ENCODE measurements at regions not wholly inside any gene's neighbourhood (a gene's known extent, or its start where the extent isn't known, plus 50 kb on each side); places are given as distances from the start of the nearest gene placed in this dataset.

DNA sequence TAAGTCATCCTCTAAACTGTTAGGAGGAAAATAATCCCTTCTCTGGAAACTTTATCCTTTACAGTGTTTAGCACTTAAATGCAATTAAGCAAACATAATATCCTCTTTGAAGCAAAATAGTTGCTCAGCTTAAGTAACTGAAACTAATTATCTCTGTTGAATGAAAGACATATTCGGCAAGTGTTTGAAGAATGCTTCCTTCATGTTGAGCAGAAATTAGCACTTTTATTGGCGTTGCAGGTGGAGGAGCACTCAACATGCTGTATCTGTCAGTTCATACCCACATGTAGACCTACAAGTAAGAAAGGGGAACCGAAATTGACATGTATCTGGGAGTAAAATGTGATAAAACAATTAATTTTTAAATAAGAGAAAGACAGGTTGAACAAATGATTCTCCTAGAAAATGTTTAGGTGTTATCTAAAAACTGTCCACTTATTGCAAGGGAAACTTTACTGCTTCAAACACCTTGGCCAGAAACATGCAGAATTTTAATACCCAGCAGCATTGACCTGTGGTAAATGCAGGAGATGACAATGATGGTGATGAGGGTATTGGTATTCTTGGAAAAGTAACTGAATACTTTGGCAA lies 987.0 kb upstream of the MAP3K7 start:
- Histone ChIP-seq H3K36me3 (ENCODE audit: control insufficient read depth in 5 of 5, insufficient read depth in 5 of 5, low read length in 5 of 5) (no peaks in the 10 kb centered on the region), H3K4me1 (ENCODE audit: control insufficient read depth in 5 of 5, insufficient read depth in 5 of 5, low read length in 5 of 5) (no peaks in the 10 kb centered on the region), H3K4me3 (ENCODE audit: low read depth in 1 of 5, low read length in 5 of 5) (no peak overlapping the region), H3K27me3 (ENCODE audit: control insufficient read depth in 5 of 5, insufficient read depth in 4 of 5, low read length in 5 of 5) (no peaks in the 10 kb centered on the region), H3K27ac (ENCODE audit: low read depth, low read length) (no peak overlapping the region), H3K9ac (ENCODE audit: low read length in 5 of 5) (no peak overlapping the region), H3K9me3 (ENCODE audit: control insufficient read depth in 5 of 5, low read length in 5 of 5) (no peaks in the 10 kb centered on the region)

DNA sequence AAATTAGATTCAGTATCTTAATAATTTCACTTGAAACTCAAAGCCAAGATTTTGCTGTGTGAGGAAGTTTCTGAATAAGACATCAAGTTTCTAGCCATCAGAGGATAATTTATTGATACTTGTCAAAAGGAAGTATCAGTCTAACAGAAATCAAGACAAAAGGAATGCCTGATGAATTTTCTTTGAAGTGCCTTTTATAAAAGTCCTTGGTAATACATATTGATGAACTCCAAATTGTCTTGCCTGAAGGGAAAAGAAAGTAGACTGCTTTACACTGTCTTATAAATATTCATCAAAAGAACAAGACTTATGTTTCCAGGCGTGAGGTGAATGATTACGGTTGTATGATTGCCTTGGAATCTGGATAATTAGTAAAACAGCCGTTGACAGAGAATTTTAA lies 986.0 kb upstream of the MAP3K7 start:
- Histone ChIP-seq H3K4me1 (ENCODE audit: control insufficient read depth in 5 of 5, insufficient read depth in 5 of 5, low read length in 5 of 5) (no peaks in the 10 kb centered on the region), H3K36me3 (ENCODE audit: control insufficient read depth in 5 of 5, insufficient read depth in 5 of 5, low read length in 5 of 5) (no peaks in the 10 kb centered on the region), H3K27ac (ENCODE audit: low read depth, low read length) (no peak overlapping the region), H3K9me3 (ENCODE audit: control insufficient read depth in 5 of 5, low read length in 5 of 5) (no peaks in the 10 kb centered on the region), H3K4me3 (ENCODE audit: low read depth in 1 of 5, low read length in 5 of 5) (no peak overlapping the region), H3K27me3 (ENCODE audit: control insufficient read depth in 5 of 5, insufficient read depth in 4 of 5, low read length in 5 of 5) (no peaks in the 10 kb centered on the region), H3K9ac (ENCODE audit: low read length in 5 of 5) (no peak overlapping the region)

DNA sequence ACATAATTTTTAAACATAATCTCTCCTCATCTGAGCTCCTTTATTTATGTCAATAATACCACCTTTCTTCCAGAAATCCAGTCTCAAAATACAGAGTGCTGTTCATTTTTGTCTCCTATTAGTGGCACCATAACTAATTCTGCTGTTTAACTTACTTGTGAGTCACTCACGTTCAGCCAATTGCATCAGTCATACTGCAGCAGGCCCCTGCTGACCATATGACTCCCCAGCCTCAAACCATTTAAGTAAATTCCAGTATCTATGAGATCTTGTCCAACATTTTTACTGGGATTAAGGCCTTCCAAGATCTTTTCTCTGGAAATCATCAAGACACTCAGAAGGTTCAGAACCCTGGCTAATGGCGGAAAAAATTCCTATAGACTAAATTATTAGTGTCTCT lies 982.2 kb upstream of the MAP3K7 start:
- no peaks in the 10 kb centered on the region for H3K9me3 ChIP-seq (ENCODE audit: control insufficient read depth in 5 of 5, low read length in 5 of 5)
- H3K36me3 ChIP-seq (ENCODE audit: control insufficient read depth in 5 of 5, insufficient read depth in 5 of 5, low read length in 5 of 5) = no peaks in the 10 kb centered on the region
- H3K27ac ChIP-seq (ENCODE audit: low read depth, low read length) = no peak overlapping the region
- H3K4me3 ChIP-seq (ENCODE audit: low read depth in 1 of 5, low read length in 5 of 5) = no peak overlapping the region
- no peak overlapping the region for H3K9ac ChIP-seq (ENCODE audit: low read length in 5 of 5)
- no peaks in the 10 kb centered on the region for H3K4me1 ChIP-seq (ENCODE audit: control insufficient read depth in 5 of 5, insufficient read depth in 5 of 5, low read length in 5 of 5)
- no peaks in the 10 kb centered on the region for H3K27me3 ChIP-seq (ENCODE audit: control insufficient read depth in 5 of 5, insufficient read depth in 4 of 5, low read length in 5 of 5)

DNA sequence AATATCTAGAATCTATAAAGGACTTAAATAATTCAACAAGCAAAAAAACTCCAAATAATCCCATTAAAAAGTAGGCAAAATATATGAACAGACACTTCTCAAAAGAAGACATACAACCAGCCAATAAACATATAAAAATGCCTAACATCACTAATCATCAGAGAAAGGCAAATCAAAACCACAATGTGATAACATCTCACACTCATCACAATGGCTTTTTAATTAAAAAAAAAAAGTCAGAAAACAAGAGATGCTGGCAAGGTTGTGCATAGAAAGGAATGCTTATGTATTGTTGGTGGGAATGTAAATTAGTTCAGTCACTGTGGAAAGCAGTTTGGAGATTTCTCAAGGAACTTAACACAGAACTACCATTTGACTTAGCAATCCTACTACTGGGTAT lies 979.6 kb upstream of the MAP3K7 start:
- H3K27ac ChIP-seq (ENCODE audit: low read depth, low read length) = no peak overlapping the region
- no peaks in the 10 kb centered on the region for H3K4me1 ChIP-seq (ENCODE audit: control insufficient read depth in 5 of 5, insufficient read depth in 5 of 5, low read length in 5 of 5)
- no peaks in the 10 kb centered on the region for H3K36me3 ChIP-seq (ENCODE audit: control insufficient read depth in 5 of 5, insufficient read depth in 5 of 5, low read length in 5 of 5)
- no peak overlapping the region for H3K4me3 ChIP-seq (ENCODE audit: low read depth in 1 of 5, low read length in 5 of 5)
- H3K27me3 ChIP-seq (ENCODE audit: control insufficient read depth in 5 of 5, insufficient read depth in 4 of 5, low read length in 5 of 5) = no peaks in the 10 kb centered on the region
- peaks cover 0 to 7% (median 0%) of the 10 kb centered on the region in 5 donors for H3K9me3 ChIP-seq (ENCODE audit: control insufficient read depth in 5 of 5, low read length in 5 of 5)
- H3K9ac ChIP-seq (ENCODE audit: low read length in 5 of 5) = no peak overlapping the region

DNA sequence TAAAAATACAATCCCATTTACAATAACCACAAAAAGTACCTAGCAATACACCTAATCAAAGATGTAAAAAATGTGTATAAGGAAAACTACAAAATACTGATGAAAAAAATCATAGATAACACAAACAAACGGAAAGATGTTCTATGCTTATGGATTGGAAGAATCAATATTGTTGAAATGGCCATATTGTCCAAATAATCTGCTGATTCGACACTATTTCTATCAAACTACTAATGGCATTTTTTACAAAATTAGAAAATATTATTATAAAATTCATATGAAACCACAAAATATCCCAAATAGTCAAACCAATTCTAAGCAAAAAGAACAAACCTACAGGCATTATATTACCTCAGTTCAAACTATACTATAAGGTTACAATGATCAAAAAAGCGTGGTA lies 978.3 kb upstream of the MAP3K7 start:
- no peaks in the 10 kb centered on the region for H3K36me3 ChIP-seq (ENCODE audit: control insufficient read depth in 5 of 5, insufficient read depth in 5 of 5, low read length in 5 of 5)
- H3K27ac ChIP-seq (ENCODE audit: low read depth, low read length) = no peak overlapping the region
- H3K27me3 ChIP-seq (ENCODE audit: control insufficient read depth in 5 of 5, insufficient read depth in 4 of 5, low read length in 5 of 5) = no peaks in the 10 kb centered on the region
- H3K4me3 ChIP-seq (ENCODE audit: low read depth in 1 of 5, low read length in 5 of 5) = no peak overlapping the region
- no peak overlapping the region for H3K9ac ChIP-seq (ENCODE audit: low read length in 5 of 5)
- H3K9me3 ChIP-seq (ENCODE audit: control insufficient read depth in 5 of 5, low read length in 5 of 5) = peaks cover 0 to 11% (median 3%) of the 10 kb centered on the region in 5 donors
- H3K4me1 ChIP-seq (ENCODE audit: control insufficient read depth in 5 of 5, insufficient read depth in 5 of 5, low read length in 5 of 5) = no peaks in the 10 kb centered on the region

DNA sequence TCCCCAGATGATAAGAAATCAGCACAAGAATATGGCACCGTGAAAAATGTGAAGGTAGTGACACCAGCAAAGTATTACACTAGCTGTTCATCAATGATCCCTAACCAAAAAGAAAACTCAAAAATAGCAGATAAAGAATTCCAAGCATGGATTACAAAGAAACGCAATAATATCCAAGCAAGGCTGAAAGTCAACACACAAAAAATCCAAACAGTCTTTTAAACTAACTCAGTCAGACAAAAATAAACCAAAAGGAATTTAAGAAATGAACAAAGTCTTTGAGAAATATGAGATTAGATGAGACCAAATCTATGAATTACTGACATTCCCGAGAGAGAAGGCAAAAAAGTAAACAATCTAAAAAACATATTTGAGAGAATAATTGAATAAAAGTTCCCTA lies 976.1 kb upstream of the MAP3K7 start:
- H3K36me3 ChIP-seq (ENCODE audit: control insufficient read depth in 5 of 5, insufficient read depth in 5 of 5, low read length in 5 of 5) = no peaks in the 10 kb centered on the region
- H3K27ac ChIP-seq (ENCODE audit: low read depth, low read length) = no peak overlapping the region
- H3K27me3 ChIP-seq (ENCODE audit: control insufficient read depth in 5 of 5, insufficient read depth in 4 of 5, low read length in 5 of 5) = no peaks in the 10 kb centered on the region

DNA sequence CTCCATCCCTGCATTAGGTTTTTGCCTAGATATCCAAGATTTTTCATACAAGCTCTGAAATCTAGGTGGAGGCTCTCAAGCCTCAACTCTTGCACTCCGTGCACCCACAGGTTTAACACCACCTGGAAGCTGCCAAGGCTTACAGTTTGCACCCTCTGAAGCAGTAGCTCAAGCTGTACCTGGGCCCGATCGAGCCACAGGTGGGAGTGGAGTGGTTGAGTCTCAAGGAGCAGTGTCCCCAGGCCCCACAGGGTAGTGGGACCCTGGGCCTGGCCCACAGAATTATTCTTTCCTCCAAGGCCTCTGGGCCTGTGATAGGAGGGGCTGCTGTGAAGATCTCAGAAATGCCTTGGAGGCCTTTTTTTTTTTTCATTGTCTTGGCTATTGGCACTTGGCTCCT lies 973.5 kb upstream of the MAP3K7 start:
- Histone ChIP-seq H3K27me3 (ENCODE audit: control insufficient read depth in 5 of 5, insufficient read depth in 4 of 5, low read length in 5 of 5) (no peaks in the 10 kb centered on the region), H3K9ac (ENCODE audit: low read length in 5 of 5) (no peak overlapping the region), H3K4me1 (ENCODE audit: control insufficient read depth in 5 of 5, insufficient read depth in 5 of 5, low read length in 5 of 5) (no peaks in the 10 kb centered on the region), H3K4me3 (ENCODE audit: low read depth in 1 of 5, low read length in 5 of 5) (peak overlapping the region in 1 of 5 donors; percentile 29), H3K36me3 (ENCODE audit: control insufficient read depth in 5 of 5, insufficient read depth in 5 of 5, low read length in 5 of 5) (no peaks in the 10 kb centered on the region), H3K27ac (ENCODE audit: low read depth, low read length) (no peak overlapping the region), H3K9me3 (ENCODE audit: control insufficient read depth in 5 of 5, low read length in 5 of 5) (peaks cover 0 to 15% (median 8%) of the 10 kb centered on the region in 5 donors)

More for the DNA sequence above, 976.1 kb upstream of the MAP3K7 start:
- peaks cover 0 to 15% (median 8%) of the 10 kb centered on the region in 5 donors for H3K9me3 ChIP-seq (ENCODE audit: control insufficient read depth in 5 of 5, low read length in 5 of 5)
- H3K4me1 ChIP-seq (ENCODE audit: control insufficient read depth in 5 of 5, insufficient read depth in 5 of 5, low read length in 5 of 5) = no peaks in the 10 kb centered on the region
- H3K9ac ChIP-seq (ENCODE audit: low read length in 5 of 5) = no peak overlapping the region
- H3K4me3 ChIP-seq (ENCODE audit: low read depth in 1 of 5, low read length in 5 of 5) = no peak overlapping the region

DNA sequence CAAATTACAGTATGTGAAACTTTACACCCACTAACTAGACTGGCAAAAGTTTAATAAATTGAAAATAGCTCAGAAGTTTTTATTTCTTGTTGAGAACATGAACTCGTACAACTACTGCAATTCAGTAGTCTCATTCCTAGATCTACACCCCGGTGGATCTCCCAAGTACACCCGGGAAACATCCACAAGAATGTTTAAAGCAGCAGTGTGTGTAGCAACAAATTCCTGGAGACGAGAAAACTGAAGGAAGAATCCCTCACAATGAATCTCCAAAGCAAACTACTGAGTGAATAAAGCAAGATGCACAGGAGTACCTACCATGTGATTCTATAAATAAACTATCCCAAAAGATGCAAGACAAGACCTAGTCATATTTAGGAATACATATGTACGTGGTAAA lies 954.0 kb upstream of the MAP3K7 start:
- Histone ChIP-seq H3K9me3 (ENCODE audit: control insufficient read depth in 5 of 5, low read length in 5 of 5) (no peaks in the 10 kb centered on the region), H3K27ac (ENCODE audit: low read depth, low read length) (no peak overlapping the region), H3K4me1 (ENCODE audit: control insufficient read depth in 5 of 5, insufficient read depth in 5 of 5, low read length in 5 of 5) (no peaks in the 10 kb centered on the region)

DNA sequence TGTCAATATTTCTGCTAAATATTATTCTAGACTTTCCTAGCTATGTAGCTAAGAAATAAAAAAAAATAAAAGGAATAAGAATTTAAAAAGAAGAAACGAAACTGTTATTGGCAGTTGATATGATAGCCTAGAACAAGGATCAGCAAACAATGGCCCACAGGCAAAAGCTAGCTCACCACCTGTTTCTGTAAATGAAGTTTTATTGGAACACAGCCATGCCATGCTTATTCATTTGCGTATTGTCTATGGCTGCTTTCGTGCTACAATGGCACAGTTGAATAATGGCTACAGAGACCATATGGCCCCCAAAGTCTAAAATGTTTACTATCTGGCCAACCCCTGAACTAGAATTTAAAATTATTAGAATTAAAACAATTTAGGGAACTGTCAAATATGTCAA lies 952.6 kb upstream of the MAP3K7 start:
- Histone ChIP-seq H3K9ac (ENCODE audit: low read length in 5 of 5) (no peak overlapping the region), H3K27ac (ENCODE audit: low read depth, low read length) (no peak overlapping the region), H3K27me3 (ENCODE audit: control insufficient read depth in 5 of 5, insufficient read depth in 4 of 5, low read length in 5 of 5) (no peaks in the 10 kb centered on the region), H3K9me3 (ENCODE audit: control insufficient read depth in 5 of 5, low read length in 5 of 5) (no peaks in the 10 kb centered on the region), H3K4me3 (ENCODE audit: low read depth in 1 of 5, low read length in 5 of 5) (no peak overlapping the region), H3K36me3 (ENCODE audit: control insufficient read depth in 5 of 5, insufficient read depth in 5 of 5, low read length in 5 of 5) (no peaks in the 10 kb centered on the region), H3K4me1 (ENCODE audit: control insufficient read depth in 5 of 5, insufficient read depth in 5 of 5, low read length in 5 of 5) (no peaks in the 10 kb centered on the region)

More for the DNA sequence above, 954.0 kb upstream of the MAP3K7 start:
- Histone ChIP-seq H3K4me3 (ENCODE audit: low read depth in 1 of 5, low read length in 5 of 5) (no peak overlapping the region), H3K27me3 (ENCODE audit: control insufficient read depth in 5 of 5, insufficient read depth in 4 of 5, low read length in 5 of 5) (no peaks in the 10 kb centered on the region), H3K36me3 (ENCODE audit: control insufficient read depth in 5 of 5, insufficient read depth in 5 of 5, low read length in 5 of 5) (no peaks in the 10 kb centered on the region), H3K9ac (ENCODE audit: low read length in 5 of 5) (no peak overlapping the region)

DNA sequence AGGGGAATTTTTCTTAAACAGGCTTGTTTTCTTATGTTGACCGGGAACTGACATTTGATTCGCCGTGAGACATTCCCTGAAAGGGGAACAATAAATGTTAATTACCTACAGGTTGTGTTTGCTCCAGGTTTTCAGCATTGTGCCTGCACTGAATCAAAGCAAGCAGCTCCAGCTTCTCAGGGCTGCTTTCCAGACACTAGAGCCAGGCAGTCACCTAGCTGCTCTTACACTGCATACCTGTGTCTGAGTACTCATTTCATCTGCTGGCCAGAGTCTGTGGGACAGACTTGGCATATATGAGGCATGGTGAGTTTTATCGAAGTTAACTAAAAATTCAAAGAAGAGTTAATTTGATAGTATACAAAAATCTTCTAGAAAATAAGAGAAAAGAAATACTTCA lies 951.8 kb upstream of the MAP3K7 start:
- no peak overlapping the region for H3K4me3 ChIP-seq (ENCODE audit: low read depth in 1 of 5, low read length in 5 of 5)
- H3K27ac ChIP-seq (ENCODE audit: low read depth, low read length) = no peak overlapping the region
- no peaks in the 10 kb centered on the region for H3K4me1 ChIP-seq (ENCODE audit: control insufficient read depth in 5 of 5, insufficient read depth in 5 of 5, low read length in 5 of 5)
- H3K36me3 ChIP-seq (ENCODE audit: control insufficient read depth in 5 of 5, insufficient read depth in 5 of 5, low read length in 5 of 5) = no peaks in the 10 kb centered on the region
- no peaks in the 10 kb centered on the region for H3K9me3 ChIP-seq (ENCODE audit: control insufficient read depth in 5 of 5, low read length in 5 of 5)
- no peak overlapping the region for H3K9ac ChIP-seq (ENCODE audit: low read length in 5 of 5)
- no peaks in the 10 kb centered on the region for H3K27me3 ChIP-seq (ENCODE audit: control insufficient read depth in 5 of 5, insufficient read depth in 4 of 5, low read length in 5 of 5)

DNA sequence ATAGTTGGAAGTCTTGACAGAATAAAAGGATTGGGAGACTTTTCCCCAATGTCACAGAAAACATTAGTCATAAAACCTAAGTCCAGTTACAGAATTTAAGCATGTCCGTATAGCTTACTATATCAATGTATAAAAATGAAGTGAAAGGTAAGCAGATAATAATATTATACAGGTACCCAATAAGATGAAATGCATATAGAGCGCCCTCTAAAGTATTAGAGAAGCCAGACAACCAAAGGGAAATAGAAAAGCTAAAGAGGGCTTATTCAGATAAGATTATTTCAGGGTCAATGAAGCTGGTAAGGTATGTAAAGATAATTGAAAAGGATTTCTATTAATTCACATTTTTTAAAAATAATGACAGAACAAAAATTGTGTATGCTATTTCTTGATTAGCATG lies 947.7 kb upstream of the MAP3K7 start:
- H3K4me1 ChIP-seq (ENCODE audit: control insufficient read depth in 5 of 5, insufficient read depth in 5 of 5, low read length in 5 of 5) = no peaks in the 10 kb centered on the region
- H3K27ac ChIP-seq (ENCODE audit: low read depth, low read length) = no peak overlapping the region
- H3K9me3 ChIP-seq (ENCODE audit: control insufficient read depth in 5 of 5, low read length in 5 of 5) = no peaks in the 10 kb centered on the region
- H3K4me3 ChIP-seq (ENCODE audit: low read depth in 1 of 5, low read length in 5 of 5) = no peak overlapping the region
- H3K27me3 ChIP-seq (ENCODE audit: control insufficient read depth in 5 of 5, insufficient read depth in 4 of 5, low read length in 5 of 5) = no peaks in the 10 kb centered on the region
- H3K9ac ChIP-seq (ENCODE audit: low read length in 5 of 5) = no peak overlapping the region
- H3K36me3 ChIP-seq (ENCODE audit: control insufficient read depth in 5 of 5, insufficient read depth in 5 of 5, low read length in 5 of 5) = no peaks in the 10 kb centered on the region

Data from subcutaneous abdominal adipose tissue (tissue), 5 donors.